GM18873 (cell line): ENCODE measurements at regions not wholly inside any gene's neighbourhood (a gene's known extent, or its start where the extent isn't known, plus 50 kb on each side); places are given as distances from the start of the nearest gene placed in this dataset.
A peak's percentile ranks its signal among the peaks of the same experiment; 100 is the strongest.
"Not testable (repeated sequence)": the region's sequence is repeated elsewhere in the genome, so short reads cannot be mapped to it uniquely, and the experiment has no call there.

Experiments
- ATAC-seq: cut with Tn5 transposase; IDR thresholded peaks from one replicate; pipeline ENCODE4 v1.9.1; 2021; ENCODE audit warnings: mild to moderate bottlenecking, moderate library complexity, moderate number of reproducible peaks; ENCODE audit not compliant: unreplicated experiment, low FRiP score

DNA sequence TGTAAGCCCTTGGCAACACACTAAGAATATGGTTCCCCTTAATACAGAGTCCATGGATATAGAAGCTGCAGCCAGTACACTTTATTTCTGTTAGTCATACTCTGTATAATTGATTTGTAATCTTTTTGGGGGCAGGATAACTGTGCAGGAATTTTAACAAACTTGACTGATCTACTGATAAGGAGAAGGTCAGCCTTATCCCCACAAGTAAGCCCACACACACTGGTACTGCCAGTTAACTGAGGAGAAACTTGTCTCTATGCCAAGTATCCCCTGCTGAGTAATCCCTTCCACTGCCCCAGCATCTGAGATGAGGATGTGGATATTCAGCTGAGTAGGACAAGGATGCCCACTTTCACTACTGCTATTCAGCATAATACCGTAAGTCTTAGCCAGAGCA lies 154.9 kb upstream of the CXXC4 start:
- ATAC-seq, result no peak

GRCh38 chr4:104662269-104662668 lies 167.6 kb upstream of the CXXC4 start:
- ATAC-seq, result not testable (repeated sequence)

- no peak for ATAC-seq
Measured at GRCh38 chr4:104677116-104677515, 182.4 kb upstream of the CXXC4 start.

GRCh38 chr4:104682311-104682710 lies 187.6 kb upstream of the CXXC4 start:
- ATAC-seq, result no peak

DNA sequence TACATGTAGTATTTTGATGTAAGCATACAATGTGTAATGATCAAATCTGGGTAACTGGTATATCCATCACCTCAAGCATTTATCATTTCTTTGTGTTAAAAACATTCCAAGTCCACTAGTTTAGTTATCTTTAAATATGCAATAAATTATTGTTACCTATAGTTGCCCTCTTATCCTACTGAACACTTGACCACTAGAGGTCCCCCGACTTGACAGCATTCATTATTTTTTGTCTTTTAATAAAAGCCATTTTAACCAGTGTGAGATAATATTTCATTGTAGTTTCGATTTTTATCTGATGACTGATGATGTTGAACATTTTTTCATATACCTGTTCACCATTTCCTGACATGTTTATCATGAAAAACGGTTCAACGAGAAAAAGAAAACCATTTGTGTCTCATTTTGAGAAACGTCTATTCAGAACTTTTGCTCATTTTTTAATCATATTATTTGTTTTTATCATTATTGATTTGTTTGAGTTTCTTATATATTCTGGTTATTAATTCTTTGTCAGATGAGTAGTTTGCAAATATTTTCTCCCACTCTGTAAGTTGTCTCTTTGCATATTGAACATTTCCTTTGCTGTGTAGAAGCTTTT lies 199.0 kb upstream of the CXXC4 start:
- ATAC-seq, result no peak

GRCh38 chr4:104716584-104716983 lies 221.9 kb upstream of the CXXC4 start:
- ATAC-seq, result no peak

GRCh38 chr4:104719539-104720230 lies 225.0 kb upstream of the CXXC4 start:
- peak; percentile 96 for ATAC-seq

- ATAC-seq, result no peak
Measured at GRCh38 chr4:104722467-104722866, 227.8 kb upstream of the CXXC4 start.

GRCh38 chr4:104726002-104726401 lies 231.3 kb upstream of the CXXC4 start:
- ATAC-seq, result no peak

GRCh38 chr4:104727643-104728042 lies 232.9 kb upstream of the CXXC4 start:
- ATAC-seq, result no peak

- peak; percentile 43 for ATAC-seq
Measured at GRCh38 chr4:104728380-104729122, 233.9 kb upstream of the CXXC4 start.

DNA sequence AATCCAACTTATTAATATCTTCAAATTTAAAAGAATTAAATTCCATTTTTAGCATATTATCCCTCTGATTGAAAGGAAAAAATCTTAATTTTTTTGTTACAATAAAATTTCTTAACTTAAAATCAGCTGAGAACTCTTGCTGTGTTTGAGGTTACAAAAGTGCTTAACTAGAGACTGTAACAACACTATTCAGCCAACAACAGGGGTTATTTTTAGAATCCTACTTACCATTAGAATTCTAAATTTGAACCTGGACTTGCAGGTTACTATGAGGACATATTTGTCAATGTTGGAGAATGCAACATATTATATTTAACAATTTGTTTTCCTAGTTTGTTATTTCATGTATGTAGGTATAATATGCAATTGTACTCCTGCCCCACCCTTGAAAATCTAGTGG lies 238.1 kb upstream of the CXXC4 start:
- no peak for ATAC-seq

- ATAC-seq, result no peak
Measured at GRCh38 chr4:104735174-104735573, 240.5 kb upstream of the CXXC4 start.

DNA sequence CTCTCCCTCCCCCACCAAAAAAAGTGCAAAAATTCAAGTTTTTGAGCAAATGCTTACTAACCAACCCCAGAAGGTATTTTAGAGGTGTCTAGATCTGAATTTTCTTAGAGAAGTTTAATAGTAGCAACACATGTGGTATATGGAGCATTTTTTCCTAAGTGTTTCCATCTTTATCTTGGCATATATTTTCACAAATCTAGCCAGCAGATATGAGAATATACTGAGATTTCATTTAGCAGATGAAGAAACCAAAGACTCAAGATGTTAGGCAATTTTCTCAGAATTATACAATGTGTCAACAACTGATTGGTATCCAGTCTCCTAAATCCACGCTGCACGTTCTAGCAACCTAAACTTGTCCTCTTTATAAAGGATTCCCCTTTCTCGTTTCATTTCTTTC lies 245.5 kb upstream of the CXXC4 start:
- ATAC-seq, result no peak

DNA sequence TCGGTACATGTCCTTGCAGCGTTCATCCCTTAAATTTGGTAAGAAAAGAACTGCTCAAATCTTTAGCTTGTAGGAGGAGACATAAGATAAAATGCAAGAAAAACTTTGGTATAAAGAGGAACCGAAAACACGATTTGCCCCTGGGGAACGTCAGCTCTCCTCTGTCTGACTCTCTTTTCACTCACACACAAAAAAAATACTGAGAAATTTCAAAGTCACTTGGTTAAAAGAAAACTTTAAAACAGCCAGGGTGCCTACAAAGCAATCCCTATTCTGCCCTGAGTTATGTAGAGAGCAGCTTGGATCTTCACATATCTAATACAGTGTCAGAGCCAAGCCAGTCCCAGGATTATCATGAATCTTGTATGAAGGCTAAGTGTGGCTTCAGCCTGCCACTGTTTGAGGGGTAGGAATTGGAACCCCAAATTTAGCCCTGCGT lies 248.5 kb upstream of the CXXC4 start:
- peak; percentile 98 for ATAC-seq

DNA sequence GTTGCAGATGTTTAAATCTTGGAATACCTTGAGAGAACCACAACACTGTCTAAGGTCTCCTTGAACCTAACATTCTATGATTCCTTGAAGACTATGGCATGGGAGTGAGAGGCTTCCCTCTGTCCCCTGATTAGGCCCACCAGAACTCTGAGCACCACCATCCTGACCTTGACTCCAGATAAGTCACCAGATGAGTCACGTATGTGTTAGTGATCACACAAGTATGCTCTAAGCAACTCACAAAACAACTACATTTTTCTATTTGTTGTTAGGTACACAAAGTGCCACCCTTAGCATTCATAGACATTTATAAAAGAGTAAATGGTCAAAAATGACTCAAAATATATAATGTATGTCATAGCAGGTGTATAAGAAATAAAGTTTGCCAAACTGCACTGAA lies 252.9 kb upstream of the CXXC4 start:
- no peak for ATAC-seq

GRCh38 chr4:104749062-104749461 lies 254.4 kb upstream of the CXXC4 start:
- ATAC-seq, result no peak

GRCh38 chr4:104750008-104750407 lies 255.3 kb upstream of the CXXC4 start:
- ATAC-seq, result no peak

DNA sequence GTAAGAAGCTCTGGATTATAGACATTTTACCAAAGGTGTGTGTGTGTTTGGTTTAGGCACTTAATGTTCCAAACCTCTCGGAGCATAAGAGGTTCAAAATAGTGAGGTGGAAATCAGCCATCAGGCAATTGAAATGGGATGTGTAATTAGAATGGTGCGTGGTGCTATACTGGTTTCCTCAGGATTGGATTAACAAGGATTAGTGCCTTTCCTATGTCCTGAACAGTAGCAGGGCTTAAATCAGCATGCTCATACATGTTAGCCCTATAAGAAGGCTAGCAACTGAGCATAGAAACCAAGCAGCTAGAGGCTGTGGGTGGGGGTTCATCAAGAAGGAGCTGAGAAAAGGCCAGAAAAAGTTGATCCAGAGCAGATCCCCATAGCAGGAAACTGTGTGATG lies 256.8 kb upstream of the CXXC4 start:
- no peak for ATAC-seq

GRCh38 chr4:104752337-104752736 lies 257.6 kb upstream of the CXXC4 start:
- peak; percentile 73 for ATAC-seq

DNA sequence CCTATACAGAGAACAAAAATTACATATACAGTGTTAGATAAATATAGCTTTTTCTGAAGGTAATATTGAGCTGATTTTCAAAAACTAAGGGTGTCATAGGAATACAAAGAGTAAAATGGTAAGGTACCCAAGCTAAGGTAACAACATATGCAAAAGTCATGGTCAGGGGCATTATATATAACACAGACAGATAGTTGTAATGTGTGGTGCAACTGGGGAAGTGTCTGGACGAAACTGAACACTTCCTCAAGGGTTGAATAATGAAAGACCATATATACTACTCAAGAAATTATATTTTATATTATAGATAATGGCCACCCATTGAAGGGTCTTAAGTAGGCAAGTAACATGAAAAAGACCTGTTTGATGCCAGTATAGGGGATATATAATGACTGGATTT lies 262.1 kb upstream of the CXXC4 start:
- ATAC-seq, result peak; percentile 40

DNA sequence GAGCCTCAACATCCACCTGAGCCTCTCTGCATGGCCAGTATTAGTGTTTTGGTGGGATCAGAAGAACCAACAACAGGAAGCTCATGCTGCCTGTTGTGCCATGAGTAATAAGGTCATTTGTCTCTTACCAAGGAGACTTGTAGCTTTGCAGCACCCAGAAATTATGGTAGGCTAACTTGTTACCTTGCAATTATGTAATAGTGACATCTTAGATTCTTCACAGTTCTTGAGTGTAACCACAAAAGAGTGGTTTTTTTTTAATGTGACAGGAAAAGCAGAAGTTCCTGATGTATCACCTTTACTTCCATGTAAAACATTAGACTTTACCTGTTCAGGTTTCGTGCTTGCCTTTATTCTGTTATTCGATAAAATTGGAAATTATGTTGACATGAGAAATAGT lies 263.9 kb upstream of the CXXC4 start:
- no peak for ATAC-seq
